IPS-18c (cell line): ENCODE measurements at regions not wholly inside any gene's neighbourhood (a gene's known extent, or its start where the extent isn't known, plus 50 kb on each side); places are given as distances from the start of the nearest gene placed in this dataset.
"Not testable (repeated sequence)": the region's sequence is repeated elsewhere in the genome, so short reads cannot be mapped to it uniquely, and the experiment has no call there.

Experiments used
- H3K4me3 ChIP-seq: 2 replicates; pipeline ENCODE4 v1.7.0; 2013; ENCODE audit warnings: low read depth, mild to moderate bottlenecking, low read length, moderate library complexity; ENCODE audit not compliant: insufficient read depth
- H3K9me3 ChIP-seq: one replicate; pipeline ENCODE4 v1.6.1; 2013; ENCODE audit warnings: mild to moderate bottlenecking, low read length, moderate library complexity; ENCODE audit not compliant: control insufficient read depth, insufficient read depth

DNA sequence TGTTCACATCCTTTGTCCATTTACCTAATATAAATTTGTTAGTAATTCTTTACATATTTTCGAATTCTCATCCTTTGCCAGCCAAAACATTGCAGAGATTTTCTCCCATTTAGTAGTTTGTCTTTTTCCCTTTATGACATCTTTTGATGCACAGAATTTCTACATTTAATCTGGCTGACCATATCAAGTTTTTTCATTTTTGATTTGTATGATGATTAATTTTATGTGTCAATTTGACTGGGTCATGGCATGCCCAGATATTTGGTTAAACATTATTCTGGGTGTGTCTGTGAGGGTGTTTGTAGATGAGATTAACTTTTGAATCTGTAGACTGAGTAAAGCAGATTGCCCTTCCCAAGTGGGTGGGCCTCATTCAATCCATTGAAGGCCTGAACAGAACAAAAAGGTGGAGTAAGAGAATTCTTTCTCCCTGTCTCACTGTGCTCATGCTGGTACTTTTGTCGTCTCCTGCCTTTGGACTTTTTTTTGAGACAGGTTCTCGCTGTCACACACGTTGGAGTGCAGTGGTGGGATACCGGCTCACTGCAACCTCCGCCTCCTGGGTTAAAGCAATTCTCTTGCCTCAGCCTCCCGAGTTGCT lies 72.1 kb upstream of the EPB41L1 start:
- H3K4me3 ChIP-seq = no peak overlapping the region
- no peaks in the 10 kb centered on the region for H3K9me3 ChIP-seq

DNA sequence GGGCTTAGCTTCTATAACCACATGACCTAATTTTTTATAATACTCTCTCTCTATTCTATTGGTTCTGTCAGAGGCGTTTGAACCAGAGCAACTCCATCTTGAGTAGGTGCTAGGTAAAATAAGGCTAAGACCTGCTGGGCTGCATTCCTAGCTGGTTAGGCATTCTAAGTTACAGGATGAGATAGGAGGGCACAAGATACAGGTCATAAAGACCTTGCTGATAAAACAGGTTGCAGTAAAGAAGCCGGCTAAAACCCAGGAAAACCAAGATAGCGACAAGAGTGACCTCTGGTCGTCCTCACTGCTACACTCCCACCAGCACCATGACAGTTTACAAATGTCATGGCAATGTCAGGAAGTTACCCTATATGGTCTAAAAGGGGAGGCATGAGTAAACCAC lies 71.3 kb upstream of the EPB41L1 start:
- H3K9me3 ChIP-seq, H3K4me3 ChIP-seq: not testable (repeated sequence)

DNA sequence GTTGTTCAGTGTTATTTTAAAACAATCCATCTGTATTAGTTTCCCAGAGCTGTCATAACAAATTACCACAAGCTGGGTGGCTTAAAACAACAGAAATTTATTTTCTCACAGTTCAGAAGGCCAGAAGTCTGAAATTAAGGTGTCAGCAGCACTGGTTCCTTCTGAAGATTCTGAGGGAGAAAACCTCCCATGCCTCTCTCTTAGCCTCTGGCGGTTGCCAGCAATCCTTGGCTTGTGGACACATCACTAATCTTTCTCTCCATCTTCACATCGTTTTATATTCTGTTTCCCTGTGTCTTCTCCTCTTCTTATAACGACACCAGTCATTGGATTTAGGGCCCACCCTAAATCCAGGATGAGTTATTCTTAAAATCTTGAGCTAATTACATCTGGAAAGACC lies 70.2 kb upstream of the EPB41L1 start:
- no peak overlapping the region for H3K4me3 ChIP-seq
- H3K9me3 ChIP-seq = no peaks in the 10 kb centered on the region

DNA sequence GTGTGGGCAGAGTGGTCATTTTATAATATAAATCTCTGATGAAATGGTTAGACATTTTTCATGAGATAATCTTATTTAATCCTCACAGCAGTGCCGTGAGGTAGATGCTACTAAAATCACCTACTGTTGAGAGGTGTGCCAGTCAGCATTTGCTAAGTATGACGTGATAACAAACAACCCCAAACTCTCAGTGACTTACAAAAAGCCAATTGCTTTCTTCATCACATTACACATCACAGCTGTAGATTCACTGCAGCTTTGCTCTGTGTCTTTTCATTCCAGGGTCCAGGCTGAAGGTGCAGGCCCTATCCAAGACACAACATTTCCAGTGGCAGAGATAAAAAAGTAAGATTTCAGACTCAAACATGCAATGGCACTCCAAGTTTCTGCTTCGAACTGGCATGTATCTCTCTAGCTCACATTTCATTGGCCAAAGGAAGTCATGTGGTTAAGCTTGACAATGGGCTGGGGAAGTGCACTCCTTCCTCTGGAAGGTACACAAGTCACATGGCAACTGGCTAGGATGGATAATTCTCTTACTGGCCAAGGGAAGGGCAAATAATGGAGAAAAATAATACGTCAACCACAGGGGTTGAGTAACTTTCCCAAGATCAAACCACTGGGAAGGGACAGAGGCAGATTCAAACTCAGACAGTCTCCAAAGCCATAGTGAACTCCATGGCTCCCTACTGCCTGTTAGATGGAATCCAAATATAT lies 69.5 kb upstream of the EPB41L1 start:
- Histone ChIP-seq H3K4me3 (no peak overlapping the region), H3K9me3 (no peaks in the 10 kb centered on the region)

DNA sequence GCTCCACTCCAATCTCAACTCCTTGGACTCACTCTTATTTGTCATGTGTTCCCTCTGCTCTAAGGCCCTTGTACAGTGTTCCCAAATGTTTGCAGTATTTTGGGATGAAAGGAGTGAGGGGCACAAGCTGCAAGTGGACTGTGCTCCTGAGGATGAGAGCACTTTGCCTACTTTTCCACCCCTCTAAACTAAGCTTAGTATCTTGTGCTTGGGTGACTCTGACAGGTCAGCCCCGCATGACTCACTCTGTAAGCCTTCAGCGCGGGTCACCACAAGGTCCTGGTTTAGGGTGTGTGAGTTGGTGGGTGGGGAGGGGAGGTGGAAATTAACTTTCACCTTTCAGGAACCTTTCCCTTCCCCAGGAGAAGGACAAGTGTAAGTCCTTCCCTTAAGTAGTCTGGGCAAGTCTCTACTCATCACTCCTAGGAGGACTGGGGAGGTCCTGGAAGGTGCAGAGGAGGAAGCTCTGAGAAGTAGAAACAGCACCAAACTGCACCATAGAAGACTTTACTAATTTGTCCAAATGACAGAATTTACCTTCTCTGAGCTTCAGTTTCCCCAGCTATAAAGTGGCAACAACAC lies 68.8 kb upstream of the EPB41L1 start:
- no peaks in the 10 kb centered on the region for H3K9me3 ChIP-seq
- H3K4me3 ChIP-seq = no peak overlapping the region

DNA sequence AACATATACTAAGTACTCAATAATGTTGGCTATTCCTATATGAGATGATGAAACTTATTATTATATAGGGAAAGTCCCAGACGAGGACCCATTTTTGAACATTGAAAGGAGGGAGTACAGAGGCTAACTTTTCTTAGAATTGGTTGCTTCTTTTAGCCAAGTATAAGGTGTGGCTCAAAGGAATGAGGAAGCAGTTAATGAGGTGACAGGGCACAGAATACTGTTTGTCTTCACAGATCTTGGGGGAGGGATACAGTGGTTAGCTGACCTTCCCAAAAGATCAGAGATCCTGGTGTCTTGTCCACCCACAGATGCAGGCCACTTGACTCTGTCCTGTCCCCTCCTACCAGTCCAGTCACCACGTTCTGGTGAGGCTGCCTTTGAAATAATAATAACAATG lies 67.8 kb upstream of the EPB41L1 start:
- Histone ChIP-seq H3K4me3 (no peak overlapping the region), H3K9me3 (no peaks in the 10 kb centered on the region)

DNA sequence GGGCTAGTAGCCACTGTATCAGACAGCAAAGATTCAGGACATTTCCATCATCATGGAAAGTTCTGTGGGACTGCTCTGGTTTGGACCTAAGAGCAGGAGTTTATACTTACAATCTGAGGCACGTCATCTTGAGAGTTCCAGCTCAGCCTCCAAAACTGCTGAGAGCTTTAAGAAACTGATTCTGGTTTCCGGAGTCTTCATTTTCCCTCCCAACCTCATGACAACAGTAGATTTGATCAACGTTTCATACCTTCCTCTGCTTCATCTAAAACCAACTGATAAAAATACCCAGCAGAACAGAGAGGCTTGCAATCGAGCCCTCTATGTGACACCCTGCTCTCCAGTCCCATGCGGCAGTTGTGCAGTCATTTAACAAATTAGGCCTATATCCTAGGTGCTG lies 64.3 kb upstream of the EPB41L1 start:
- H3K4me3 ChIP-seq = no peak overlapping the region

DNA sequence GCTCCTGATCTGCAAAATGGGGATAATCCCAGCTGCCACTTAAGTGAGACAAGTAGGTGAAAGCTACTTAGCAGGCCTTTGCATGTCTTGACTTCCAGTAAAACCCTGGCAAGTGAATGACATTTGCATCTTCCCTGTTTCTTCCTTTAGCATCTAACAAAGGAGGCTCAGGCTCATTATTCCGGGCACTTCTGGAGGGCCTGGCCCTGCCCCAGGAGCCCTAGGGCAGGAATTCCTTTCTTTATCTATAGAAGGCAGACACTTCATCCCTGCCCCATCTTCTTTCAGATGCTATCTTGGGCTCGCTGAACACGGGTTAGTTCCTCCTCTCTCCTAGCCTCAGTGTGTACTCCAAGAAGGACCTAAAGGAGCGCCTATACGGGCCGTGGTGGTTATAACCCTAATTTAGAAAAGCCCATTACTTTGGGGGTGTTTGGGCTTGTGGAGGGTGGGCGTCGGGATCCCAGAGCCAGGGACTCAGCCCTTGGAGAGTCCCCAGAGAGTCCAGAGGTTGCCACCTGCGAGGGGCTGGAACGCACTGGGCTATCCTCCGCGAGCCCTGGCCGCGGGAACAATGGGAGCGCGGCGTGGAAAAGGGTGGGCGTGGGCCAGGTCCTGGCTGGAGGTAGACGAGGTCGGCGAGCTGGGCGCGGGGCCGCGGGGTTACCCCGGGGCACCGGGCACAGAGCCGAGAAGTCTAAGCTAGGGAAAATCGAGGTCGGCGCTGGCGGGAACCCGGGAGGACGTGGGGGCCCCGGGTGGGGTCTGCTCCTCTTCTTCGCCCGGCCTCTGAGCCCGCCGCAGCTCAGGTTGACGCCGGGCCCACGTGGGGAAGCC lies 62.8 kb upstream of the EPB41L1 start:
- Histone ChIP-seq H3K4me3 (peak overlapping the region; percentile 50), H3K9me3 (no peaks in the 10 kb centered on the region)

More for the DNA sequence above, 64.3 kb upstream of the EPB41L1 start:
- H3K9me3 ChIP-seq = no peaks in the 10 kb centered on the region

DNA sequence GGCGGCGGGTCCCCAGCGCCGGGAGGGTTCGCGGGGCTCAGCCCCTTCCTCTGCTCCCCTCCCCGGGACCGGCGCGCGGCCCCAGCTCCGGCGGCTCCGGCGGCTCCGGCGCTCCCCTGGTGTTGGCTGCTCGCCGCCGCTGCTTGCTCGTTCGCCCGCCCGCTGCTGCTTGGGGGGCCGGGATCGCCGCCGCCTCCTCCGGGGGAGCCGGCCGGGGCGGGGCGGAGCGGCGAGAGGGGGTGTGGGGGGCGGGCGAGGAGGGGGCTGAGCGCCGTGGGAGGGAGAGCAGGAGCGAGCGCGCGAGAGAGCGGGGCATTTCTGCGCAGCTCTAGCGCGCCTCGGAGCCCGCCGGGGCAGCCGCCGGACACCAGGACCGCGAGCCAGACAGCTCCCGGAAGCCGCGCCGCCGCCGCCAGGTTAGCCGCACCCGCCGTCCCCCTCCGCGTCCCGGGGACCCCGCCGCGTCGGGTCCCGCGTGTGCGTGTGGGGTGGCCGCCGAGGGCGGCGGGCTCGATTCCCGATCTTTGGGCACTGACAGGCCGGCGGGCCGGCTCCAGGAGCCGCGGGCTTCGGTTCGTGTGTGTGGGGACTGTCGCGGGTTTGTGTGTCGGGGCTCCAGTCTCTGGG lies 62.0 kb upstream of the EPB41L1 start:
- H3K4me3 ChIP-seq = peak overlapping the region; percentile 67
- no peaks in the 10 kb centered on the region for H3K9me3 ChIP-seq

DNA sequence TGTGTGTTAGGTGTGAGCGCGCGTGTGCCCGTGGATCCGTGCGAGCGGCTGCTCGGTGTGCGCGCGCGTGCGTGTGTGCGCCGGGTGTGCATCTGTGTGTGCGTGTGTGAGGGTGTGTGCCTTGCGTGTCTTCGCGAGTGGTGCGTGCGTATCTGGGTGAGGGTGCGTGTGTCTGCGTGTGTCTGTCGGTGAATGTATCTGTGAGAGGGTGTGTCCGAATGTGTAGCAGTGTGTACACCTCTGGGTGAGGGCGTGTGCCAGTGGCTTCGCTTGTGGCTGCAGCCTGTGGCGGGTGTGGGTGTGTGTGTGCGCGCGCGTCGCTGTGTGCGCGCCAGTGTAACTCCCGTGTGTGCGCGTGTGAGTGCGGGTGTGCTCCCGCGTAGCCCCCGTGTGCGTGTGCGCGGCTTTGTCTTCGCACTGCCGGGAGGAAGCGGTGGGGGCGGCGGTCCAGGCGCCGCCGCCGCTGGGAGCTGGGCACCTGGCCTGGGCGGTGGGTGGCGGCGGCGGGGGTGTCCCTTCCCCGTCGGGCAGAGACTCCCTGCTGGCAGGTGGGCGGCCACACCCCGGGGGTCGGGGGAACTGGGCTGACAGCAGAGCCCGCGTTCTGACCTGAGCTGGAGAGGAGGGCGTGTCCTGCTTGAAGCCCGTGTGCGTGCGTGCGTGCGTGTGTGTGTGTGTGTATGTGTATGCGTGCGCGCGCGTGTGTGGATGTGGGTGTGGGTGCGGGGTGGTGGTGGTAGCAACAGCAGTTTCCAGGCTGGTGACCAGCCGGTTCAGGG lies 61.3 kb upstream of the EPB41L1 start:
- Histone ChIP-seq H3K9me3 (no peaks in the 10 kb centered on the region), H3K4me3 (peak overlapping the region; percentile 67)

DNA sequence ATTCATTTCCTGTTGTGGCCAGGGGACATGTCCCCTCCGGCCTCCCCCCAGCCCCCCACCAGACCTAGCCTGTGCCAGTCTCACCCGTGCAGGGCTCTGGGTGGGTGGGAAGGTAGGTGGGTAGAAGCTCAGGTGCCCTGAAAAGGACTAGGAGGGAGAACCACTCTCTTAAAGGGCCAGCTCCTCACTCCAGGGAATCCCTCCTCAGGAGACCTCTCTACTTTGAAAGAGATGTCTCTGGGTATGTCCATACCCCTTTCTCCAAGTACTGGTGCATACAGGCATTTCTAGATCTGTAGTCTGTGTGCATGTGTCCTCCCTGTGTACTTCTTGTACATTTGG lies 60.8 kb upstream of the EPB41L1 start:
- Histone ChIP-seq H3K4me3 (peak overlapping the region; percentile 67), H3K9me3 (no peaks in the 10 kb centered on the region)

DNA sequence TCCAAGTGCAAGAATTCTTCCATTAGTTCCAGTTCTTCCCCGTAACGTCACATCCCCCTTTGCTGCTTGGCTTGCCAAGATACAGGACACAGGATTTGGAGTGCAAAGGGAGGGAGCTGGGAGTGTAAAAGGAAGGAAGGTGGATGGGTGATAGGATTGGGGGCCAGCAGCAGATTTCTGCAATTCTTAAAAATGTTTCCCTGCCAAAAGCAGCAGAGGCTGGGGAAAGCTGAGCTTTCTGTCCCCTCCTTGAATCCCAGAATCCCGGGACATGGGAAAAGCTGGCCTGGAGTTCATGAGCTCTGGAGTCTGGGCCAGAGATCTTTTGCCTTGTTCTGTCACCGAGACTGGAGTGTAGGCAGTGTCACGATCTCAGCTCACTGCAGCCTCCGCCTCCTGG lies 60.0 kb upstream of the EPB41L1 start:
- no peak overlapping the region for H3K4me3 ChIP-seq
- H3K9me3 ChIP-seq = no peaks in the 10 kb centered on the region

DNA sequence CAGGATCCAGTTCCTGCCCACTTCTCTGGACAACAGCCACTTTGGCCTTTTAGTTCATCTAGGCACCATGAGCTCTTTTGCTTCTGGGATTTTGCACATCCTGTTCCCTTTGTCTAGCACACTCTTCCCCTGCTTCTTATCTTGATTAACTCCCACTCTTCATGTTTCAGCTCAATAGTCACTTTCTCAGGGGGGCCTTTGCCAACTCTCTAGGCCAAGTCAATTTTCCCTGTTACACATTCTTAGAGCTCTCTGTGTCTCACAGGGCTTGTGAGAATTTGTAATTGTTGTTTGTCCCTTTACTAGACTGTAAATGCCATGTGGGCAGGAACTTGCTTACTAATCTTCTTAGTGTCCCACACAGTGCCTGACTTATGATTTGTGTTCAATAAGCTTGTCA lies 58.1 kb upstream of the EPB41L1 start:
- Histone ChIP-seq H3K9me3 (no peaks in the 10 kb centered on the region), H3K4me3 (no peak overlapping the region)

DNA sequence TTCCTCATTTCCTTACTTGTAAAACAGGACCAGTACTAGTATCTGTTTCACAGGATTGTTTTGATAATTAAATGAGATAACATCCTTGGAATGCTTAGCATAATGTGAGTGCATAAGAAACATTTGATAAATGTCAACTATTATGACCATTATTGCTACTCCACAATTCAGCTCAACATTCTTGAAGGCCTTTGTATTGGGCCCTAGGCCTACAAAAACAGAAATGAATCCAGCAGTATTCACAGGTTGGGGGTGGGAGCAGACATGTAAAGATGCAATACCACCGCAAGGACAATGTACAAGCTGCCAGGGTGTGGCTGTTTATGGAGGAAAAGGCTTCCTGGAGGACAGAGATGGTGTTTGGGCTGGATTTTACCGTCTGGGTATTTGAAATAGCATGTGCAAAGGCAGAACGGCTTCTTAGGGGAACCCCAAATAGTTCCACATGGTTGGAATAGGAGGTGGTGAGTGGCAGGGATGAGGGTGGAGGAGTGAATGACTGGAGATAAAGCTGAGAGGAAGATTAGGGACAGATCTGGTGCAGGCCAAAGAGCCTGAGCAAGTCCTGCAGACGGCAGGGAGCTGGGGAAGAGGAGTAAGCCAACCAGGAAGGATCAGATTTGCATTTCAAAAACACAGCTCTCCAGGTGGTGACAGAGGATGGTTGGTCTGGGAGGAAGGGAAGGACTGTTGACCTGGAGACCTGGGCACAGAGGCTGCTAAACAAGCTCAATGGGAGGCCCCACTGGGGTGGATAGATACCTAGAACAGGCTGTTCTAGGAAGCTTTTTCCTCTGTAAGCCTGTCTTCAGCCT lies 57.0 kb upstream of the EPB41L1 start:
- H3K4me3 ChIP-seq = no peak overlapping the region

DNA sequence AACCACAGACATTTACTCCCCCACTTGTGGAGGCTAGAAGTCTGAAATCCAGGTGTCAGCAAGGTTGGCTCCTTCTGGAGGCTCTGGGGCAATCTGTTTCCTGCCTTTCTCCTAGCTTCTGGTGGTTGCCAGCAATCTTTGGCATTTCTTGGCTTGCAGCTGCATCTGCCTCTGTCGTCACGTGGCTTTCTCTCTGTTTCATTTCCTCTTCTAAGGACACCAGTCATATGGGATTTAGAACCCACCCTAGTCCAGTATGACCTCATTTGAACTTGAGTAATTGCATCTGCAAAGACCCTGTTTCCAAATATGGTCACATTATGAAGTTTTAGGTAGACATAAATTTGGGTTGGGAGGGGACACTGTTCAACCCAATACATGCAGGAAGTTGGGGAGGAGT lies 56.2 kb upstream of the EPB41L1 start:
- H3K4me3 ChIP-seq = no peak overlapping the region
- no peaks in the 10 kb centered on the region for H3K9me3 ChIP-seq

More for the DNA sequence above, 57.0 kb upstream of the EPB41L1 start:
- H3K9me3 ChIP-seq = no peaks in the 10 kb centered on the region

DNA sequence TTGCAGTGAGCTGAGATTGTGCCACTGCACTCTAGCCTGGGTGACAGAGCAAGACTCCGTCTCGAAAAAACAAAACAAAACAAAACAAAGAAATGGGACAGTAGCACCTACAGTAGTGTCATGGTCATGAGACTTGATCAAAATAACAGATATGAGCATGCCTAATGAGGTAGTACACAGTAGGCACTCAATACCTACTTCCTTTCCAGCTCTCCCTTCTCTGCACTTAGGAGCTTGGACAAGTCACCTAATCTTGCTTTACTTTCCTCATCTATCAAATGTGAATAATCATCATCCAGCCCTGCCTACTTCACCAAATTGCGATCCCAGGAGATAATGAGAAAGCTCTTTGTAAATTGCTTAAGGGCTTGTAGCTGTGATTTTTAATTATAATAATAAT lies 55.4 kb upstream of the EPB41L1 start:
- H3K4me3 ChIP-seq = no peak overlapping the region
- H3K9me3 ChIP-seq = no peaks in the 10 kb centered on the region
